ENCODE measurements at regions not wholly inside any gene's neighbourhood (a gene's known extent, or its start where the extent isn't known, plus 50 kb on each side); places are given as distances from the start of the nearest gene placed in this dataset.
"Not testable (repeated sequence)": the region's sequence is repeated elsewhere in the genome, so short reads cannot be mapped to it uniquely, and the experiment has no call there.

GRCh38 chrX:1053072-1053471 is 159.4 kb downstream of the CRLF2 start:
- DNase-seq: no peak

GRCh38 chrX:1052021-1052420 is 160.4 kb downstream of the CRLF2 start:
- no peak for DNase-seq

GRCh38 chrX:1051421-1051820 is 161.0 kb downstream of the CRLF2 start:
- DNase-seq: no peak

GRCh38 chrX:1045680-1046314 is 166.7 kb downstream of the CRLF2 start:
- no peak for DNase-seq

- no peak for DNase-seq
These were observed 171.4 kb downstream of the CRLF2 start for GRCh38 chrX:1041091-1041490.

GRCh38 chrX:1035931-1036330 is 176.5 kb downstream of the CRLF2 start:
- not testable (repeated sequence) for DNase-seq

GRCh38 chrX:1035206-1035605 is 177.2 kb downstream of the CRLF2 start:
- no peak for DNase-seq

- DNase-seq: no peak
These were observed 177.7 kb downstream of the CRLF2 start for GRCh38 chrX:1034717-1035116.

- DNase-seq: no peak
These were observed 180.7 kb downstream of the CRLF2 start for GRCh38 chrX:1031521-1032430.

GRCh38 chrX:1029494-1029893 is 183.0 kb downstream of the CRLF2 start:
- DNase-seq: no peak

- no peak for DNase-seq
These were observed 184.8 kb downstream of the CRLF2 start for GRCh38 chrX:1027680-1028079.

- no peak for DNase-seq
These were observed 185.3 kb downstream of the CRLF2 start for GRCh38 chrX:1027133-1027532.

- DNase-seq: peak in 1 of 2 experiments; percentile 3
These were observed 186.0 kb downstream of the CRLF2 start for GRCh38 chrX:1026263-1027015.

GRCh38 chrX:1025413-1025812 is 187.0 kb downstream of the CRLF2 start:
- DNase-seq: no peak

- DNase-seq: no peak
These were observed 188.8 kb downstream of the CRLF2 start for GRCh38 chrX:1023676-1024075.

GRCh38 chrX:1021314-1021993 is 191.0 kb downstream of the CRLF2 start:
- not testable (repeated sequence) for DNase-seq

- DNase-seq: no peak
These were observed 191.7 kb downstream of the CRLF2 start for GRCh38 chrX:1020634-1021166.

- DNase-seq: not testable (repeated sequence)
These were observed 195.5 kb downstream of the CRLF2 start for GRCh38 chrX:1016926-1017325.

- not testable (repeated sequence) for DNase-seq
These were observed 196.2 kb downstream of the CRLF2 start for GRCh38 chrX:1016281-1016680.

- no peak for DNase-seq
These were observed 199.7 kb downstream of the CRLF2 start for GRCh38 chrX:1012678-1013300.

- peak in 1 of 2 experiments; percentile 5 for DNase-seq
These were observed 200.7 kb downstream of the CRLF2 start for GRCh38 chrX:1011691-1012283.

GRCh38 chrX:1009771-1010170 is 202.7 kb downstream of the CRLF2 start:
- DNase-seq: no peak

Data from activated CD4-positive, alpha-beta T cell treated with anti-CD3 and anti-CD28 coated beads, Interleukin-2, amount 50 U/mL, for 48 hours (primary cell).